ENCODE measurements at regions not wholly inside any gene's neighbourhood (a gene's known extent, or its start where the extent isn't known, plus 50 kb on each side); places are given as distances from the start of the nearest gene placed in this dataset.

DNA sequence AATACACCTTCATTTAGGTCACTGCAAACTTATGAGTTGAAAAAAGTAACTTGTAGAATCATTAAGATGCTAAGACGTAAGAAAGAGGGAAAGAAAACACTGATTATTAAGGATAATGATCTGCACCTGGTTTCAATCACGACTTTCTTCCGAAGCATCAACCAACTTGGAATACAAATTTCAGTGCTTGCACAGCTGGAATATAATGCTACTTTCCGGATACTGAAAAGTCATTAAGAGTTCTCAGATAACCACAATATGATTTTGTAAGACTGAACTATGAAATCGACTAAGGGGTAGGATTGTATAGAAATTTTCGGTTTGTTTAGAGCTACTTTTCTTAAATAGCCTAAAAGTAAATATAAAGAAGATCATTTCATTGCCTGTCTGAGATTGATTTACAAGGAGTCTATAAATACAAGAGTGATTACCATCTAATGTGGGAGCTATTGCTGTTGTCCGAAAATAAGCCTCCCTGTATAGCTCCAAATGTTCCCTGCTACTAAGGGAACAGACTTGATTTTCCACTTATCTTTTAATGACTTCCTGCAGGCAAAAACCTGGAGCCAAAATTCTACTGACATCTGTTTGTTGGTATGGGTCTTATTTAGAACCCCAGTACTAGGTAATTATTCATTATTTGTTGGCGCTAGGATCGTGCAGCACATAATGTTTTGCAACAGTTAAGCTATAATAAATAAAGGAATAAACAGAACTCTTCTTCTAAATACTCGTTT, 673.3 kb downstream of the KCNT2 start:
- no peak for DNase-seq (ENCODE audit: low read depth in 2 of 2)

DNA sequence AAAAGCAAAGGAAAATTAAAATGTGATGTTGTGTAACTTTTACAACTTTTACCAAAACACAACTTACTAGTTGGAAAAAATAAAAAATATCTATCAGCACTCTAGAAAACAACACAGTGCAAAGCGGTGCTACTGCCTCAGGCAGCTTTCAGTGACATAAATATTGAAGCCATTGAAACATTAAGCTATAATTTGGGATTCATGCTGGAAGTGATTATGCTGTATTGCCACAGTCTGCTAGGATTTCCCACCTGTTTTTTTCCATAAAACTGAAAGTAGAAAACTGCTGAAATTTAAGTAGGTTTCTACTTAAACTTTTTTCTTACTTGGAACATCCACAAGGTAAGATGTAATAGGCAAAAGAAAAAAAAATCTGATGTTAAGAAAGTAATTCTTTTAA, 674.4 kb downstream of the KCNT2 start:
- no peak for DNase-seq (ENCODE audit: low read depth in 2 of 2)

DNA sequence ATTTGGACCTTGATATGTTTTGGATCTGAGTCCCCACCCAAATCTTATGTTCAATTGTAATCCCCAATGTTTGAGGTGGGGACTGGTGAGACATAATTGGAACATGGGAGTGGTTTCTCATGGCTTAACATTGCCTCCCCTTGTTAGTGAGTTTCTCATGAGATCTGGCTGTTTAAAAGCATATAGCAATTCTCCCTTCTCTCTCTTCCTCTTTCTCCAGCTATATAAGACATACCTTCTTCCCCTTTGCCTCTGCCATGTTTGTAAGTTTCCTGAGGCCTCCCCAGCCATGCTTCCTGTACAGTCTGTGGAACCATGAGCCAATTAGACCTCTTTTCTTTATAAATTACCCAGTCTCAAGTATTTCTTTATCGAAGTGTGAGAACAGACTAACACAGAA, 692.4 kb downstream of the KCNT2 start:
- DNase-seq (ENCODE audit: low read depth in 2 of 2), result no peak

DNA sequence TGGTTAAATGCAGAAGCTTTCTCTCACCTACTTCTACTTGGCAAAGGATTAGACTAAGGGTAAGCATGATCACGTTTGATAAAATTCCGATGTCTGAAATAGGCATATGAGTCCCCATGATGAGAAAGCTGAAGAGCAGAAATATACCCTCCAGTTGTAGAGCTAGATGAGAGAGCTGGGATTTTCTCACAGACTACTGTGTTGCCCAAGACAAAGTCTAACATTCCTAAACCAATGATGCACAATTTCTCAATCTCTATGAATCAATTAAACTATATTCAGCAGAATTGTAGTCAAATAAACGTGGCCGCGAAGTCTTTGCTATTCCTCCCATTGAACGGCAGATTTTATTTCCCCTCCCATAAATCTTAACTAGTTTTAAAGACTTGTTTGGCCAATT, 699.2 kb downstream of the KCNT2 start:
- DNase-seq (ENCODE audit: low read depth in 2 of 2), result no peak

DNA sequence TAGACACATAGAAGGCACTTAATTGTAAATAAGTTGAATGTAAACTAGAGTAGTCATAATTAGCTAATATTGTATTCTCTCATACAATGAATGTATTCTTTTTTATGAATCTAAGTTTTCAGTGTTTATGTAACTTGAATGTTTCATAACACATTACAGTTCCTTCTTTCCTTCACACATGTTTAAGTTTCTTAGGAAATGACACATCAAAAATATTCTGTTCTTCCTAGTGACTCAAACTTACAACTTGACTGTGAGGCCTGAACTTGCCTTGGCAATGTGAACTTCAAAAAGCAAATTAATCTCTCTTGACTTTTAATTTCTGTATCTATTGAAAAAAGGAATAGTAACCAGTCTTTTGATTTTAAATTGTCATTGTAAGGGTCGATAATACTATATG, 700.1 kb downstream of the KCNT2 start:
- no peak for DNase-seq (ENCODE audit: low read depth in 2 of 2)

DNA sequence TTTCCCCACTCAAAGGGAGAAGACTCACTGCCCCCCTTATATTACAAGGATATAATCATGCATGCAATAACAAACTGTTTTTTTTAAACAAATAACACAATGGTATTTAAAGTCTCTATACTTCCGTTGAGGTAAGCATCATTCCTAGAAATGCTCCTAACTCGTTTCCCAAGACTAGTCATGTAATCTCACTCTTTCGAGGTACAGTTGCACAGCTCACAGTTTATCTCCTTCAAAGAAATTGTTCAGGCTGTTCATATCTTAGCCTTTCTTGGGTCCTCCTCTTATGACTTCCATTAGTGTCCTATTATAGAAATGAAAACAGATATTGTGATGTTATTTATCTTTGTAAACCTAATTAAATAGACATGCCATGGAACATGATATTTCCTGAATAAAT, 705.0 kb downstream of the KCNT2 start:
- no peak for DNase-seq (ENCODE audit: low read depth in 2 of 2)

DNA sequence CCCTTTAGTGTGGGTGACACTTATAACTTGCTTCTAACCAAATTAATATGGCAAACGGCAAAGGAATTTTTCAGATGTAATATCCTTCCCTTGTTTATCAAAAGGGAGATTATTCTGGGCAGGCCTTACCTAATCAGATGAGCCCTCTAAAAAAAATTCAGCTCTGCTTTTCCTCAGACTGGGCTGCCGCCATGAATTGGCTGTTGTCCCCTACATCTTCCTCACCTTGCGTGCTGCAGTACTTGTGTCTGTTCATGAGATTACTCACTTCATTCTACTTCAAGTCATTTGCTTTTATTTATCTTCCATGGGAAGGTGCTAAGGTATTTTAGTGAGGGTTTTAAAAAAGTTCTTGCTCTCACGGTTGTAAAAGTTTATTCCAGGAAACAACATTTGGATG, 705.5 kb downstream of the KCNT2 start:
- no peak for DNase-seq (ENCODE audit: low read depth in 2 of 2)

DNA sequence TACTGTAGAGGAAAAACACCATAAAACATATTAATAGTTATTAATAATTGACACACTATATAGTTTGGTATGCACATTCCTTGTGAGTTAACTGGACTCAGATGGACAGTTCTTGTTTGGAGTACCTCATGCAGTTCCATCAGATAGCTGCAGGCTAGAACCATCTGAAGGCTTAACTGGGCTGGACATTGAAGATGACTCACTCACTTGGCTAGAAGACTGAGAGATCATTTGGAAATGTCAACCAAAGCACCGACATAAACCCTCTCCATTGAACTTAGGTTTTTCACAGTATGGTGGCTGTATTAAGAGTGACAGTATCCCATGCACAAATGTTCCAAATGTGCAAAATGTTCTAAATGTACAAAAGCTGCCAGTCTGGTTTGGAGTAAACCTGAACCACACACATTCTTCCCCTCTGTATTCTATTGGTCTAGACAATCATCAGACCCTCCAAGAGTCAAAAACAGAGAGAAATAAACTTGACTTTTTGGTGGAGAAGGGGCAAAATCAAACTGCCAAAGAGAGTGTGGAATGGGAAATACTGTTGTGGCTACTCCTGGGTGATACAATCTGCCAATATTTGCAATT, 708.4 kb downstream of the KCNT2 start:
- no peak for DNase-seq (ENCODE audit: low read depth in 2 of 2)

DNA sequence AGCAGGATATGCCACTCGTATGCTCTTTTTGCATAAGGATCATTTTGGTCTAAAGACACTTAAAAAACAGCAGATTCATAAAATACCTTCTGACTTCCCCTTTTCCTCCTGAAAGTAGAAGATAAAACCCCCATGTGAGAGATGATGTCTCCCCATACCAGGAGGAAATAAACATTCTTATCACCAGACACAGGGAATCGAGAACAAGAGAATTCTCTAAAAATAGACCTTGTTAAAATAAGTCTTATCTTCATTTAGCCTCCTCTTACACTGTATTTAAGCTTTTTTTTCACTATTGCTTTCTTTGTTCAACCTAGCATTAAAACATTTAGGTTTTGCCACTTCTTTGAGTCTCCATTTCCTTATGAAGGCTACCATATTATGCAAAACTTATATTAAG, 709.3 kb downstream of the KCNT2 start:
- DNase-seq (ENCODE audit: low read depth in 2 of 2), result no peak

DNA sequence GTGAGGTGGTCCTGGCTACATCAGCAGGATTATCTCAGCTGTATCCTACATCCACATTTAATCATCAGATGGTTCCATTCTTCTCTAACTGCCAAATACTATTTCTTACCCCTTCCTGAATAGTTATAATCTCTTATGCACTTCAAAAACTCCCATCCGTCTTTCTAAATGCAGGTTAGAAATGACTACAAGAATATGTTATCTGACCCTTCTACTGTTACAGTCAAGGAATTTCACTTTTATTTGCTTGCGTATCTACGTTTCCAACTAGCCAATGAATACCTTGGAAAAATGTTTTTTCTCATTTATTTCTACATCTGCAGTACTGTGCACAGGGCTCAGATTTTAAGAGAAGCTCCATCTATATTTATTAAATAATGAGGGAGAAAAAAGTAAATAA, 709.9 kb downstream of the KCNT2 start:
- DNase-seq (ENCODE audit: low read depth in 2 of 2), result no peak

DNA sequence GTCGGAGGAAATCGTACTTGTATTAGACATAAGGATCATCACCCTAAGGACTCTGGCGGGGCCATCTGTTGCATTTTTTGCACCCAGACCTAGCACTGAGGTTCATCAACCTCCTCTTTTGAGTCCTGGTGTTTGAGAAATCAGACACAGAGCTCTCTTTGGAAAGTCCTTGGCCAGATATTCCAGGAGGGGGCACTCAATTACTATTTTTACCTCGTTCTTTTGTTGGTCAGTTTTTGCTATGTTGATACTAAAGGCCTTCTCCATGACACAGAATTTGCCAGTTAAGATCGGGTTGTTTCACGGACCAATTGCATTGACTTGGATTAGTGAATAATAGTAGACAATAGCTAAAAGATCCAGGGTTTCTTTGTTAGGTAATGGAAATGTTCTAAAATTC, 711.2 kb downstream of the KCNT2 start:
- DNase-seq (ENCODE audit: low read depth in 2 of 2), result no peak

DNA sequence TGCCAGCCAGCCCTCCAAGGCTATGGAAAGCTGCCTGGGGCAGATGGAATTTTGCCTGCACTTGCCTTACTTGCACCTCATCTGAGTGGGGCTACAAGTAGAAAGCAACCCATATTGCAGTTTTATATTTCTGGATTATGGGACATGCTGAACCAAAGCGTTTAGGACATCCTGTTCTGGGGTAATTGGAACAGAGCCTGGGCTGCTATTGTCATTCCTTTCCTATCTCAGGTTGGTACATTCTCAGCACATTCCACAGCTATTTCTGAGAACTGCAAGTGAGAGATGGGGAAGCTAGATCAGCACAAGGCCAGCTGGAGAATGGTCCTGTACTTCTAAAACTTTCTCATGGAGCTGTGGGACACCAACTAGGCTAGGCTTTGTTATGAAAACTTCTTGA, 713.8 kb downstream of the KCNT2 start:
- DNase-seq (ENCODE audit: low read depth in 2 of 2), result no peak

DNA sequence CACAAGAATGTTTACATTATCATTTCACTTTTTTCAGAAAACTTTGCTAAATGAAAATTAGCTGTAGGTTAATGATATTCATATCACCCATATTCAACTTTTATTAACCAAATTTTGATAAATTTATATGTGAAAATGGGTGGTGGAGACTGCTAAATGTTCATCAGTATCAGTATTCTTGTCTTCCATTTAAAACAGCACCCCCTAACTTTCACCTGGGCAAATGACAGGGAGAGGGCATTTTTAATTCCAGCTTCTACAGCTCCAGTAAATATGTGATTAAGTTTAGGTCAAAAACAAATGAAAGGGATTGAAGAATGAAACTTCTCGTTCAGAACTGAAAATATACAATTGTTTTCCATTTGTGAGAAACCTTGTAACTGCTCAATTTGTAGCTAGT, 722.2 kb downstream of the KCNT2 start:
- no peak for DNase-seq (ENCODE audit: low read depth in 2 of 2)

DNA sequence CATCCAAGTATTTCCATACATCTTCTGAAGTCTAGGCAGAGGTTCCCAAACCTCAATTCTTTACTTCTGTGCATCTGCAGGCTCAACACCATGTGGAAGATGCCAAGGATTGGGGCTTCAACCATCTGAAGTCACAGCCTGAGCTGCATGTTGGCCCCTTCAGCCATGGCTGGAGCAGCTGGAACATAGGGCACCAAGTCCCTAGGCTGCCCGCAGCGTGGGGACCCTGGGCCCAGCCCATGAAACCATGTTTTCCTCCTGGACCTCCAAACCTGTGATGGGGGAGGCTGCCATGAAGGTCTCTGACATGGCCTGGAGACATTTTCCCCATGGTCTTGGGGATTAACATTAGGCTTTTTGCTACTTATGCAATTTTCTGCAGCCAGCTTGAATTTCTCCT, 729.8 kb downstream of the KCNT2 start:
- DNase-seq (ENCODE audit: low read depth in 2 of 2), result no peak

DNA sequence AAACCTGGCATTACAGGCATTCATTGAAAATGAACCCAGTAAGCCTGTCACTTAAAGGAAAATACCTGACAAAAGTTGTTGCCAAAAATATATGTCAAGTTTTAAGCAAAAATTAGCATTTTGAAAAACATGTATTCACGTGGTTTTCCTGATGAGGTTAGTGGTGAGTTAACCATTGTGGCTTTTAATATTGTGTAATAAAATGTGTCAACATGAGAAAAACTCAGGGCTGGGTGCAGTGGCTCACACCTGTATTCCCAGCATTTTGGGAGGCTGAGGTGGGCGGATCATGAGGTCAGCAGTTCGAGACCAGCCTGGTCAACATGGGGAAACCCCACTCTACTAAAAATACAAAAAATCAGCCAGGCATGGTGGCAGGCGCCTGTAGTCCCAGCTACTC, 731.4 kb downstream of the KCNT2 start:
- DNase-seq (ENCODE audit: low read depth in 2 of 2), result no peak

DNA sequence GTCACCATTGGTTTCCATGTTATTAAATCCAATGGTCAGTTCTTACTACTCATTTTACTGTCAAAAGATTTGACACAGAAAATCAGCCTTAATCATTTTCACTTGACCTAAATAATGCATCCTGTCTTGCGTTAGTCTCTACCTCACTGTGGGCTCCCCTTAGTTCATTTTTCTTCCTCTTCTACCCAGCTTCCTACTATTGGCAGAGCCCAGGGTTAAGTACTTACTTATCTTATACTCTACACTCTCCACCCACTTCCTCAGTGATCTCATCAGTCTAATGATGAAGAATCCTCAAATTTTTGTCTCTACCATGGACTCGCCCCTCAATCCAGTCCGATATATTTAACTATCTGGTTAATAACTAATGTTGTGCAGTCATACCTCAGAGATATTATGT, 735.9 kb downstream of the KCNT2 start:
- DNase-seq (ENCODE audit: low read depth in 2 of 2), result no peak

DNA sequence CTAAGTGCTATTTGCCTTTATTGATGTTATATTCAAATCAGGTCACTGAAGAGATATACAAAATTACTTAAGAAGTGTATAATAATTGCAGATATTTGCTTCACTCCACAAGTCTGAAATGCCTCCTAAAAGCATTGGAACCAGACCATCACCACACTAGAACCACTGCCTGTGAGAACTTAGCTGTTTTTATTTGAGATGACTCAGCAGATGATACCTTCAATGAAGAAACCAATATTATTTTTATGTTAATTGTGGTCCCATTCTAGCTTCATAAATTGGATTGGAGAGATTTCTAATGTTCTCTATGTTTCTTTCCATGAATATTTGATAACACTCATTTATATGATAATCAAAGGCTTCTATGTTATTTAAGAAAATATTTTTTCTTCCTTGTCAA, 740.6 kb downstream of the KCNT2 start:
- DNase-seq (ENCODE audit: low read depth in 2 of 2), result no peak

DNA sequence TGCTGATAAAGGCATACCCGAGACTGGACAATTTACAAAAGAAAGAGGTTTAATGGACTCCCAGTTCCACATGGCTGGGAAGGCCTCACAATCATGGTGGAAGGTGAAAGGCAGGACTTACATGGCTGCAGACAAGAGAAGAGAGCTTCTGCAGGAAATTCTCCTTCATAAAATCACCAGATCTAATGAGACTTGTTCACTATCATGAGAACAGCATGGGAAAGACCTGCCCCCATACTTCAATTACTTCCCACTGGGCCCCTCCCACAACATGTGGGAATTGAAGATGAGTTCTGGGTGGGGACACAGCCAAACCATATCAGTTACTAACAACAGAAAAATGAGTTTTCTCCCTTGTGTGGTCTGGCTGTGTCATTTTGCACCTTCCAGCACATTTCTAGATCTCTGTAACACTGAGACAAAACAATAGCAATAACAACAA, 741.4 kb downstream of the KCNT2 start:
- DNase-seq (ENCODE audit: low read depth in 2 of 2), result no peak

DNA sequence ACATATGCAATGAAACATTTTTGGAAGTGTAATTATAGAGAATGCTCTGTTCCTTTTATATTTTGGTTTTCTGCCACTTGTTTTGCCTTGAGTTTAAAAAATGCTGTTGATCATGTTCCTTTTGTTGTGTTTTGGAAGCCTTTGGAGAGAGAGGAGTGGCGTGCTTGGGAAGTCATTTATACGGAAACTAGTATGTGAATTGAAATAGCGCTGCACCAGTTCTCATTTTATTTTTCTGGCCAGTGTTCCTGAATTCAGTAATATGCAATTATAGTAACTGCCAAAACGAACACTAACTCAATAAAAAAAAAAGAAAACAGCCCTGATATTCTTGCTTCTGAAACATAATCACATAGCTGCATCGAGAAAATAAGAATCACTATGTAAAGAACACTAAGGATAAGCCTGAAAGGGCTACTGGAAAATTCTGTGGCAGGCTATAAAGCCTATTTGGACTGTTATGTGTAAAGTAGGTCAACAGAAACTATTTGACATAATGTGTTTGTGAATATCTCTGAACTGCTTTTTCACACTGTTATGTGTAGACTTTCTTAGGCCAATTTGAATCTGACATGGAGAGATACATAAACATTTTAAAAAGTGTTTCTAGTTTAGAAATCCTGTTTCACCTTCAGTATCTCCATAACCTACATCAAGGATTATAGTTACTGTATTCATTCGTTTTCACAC, 742.0 kb downstream of the KCNT2 start:
- no peak for DNase-seq (ENCODE audit: low read depth in 2 of 2)

DNA sequence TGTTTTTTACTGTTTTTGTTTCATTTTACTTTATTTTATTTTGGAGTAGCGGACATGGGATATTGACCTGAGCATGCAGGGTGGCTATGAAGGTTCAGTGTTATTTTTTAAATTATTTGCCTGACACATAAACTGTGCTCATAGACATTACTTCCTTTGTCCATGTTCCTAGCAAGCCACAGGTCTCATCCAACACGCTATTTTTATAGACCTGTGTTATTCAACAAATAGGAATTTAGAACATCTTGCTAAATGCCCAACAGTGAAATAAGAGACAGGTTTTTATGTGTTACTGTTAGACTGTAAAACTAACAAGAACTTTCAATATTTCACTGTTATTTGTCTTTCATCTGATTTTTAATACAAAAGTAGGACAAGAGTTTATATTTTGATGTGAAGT, 756.4 kb downstream of the KCNT2 start:
- no peak for DNase-seq (ENCODE audit: low read depth in 2 of 2)

DNA sequence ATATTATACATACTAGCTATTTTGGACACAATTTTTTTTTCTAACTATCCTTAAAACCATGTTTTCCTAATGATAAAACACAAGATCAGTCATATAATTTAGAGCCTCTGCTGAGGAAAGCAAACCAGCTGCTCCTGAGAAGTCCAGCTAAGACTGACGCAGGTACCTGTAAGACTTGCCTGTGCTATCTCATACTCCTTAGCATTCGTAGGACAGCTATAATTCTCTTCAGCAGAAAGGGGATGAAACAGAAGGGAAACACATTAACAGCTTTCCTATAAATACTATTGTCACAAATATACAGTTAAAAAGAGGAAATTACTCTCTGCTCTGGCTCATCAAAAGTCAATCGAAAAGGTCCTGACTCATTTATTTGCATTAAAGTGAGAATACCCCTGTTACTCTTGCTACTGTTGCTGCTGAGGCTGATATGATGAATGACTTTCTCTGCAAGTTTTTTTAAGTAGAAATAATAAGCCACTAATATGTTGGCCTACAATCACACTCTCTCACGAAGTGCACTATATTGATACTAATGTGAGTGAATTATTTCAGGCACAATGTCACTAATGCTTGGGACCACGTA, 757.1 kb downstream of the KCNT2 start:
- DNase-seq (ENCODE audit: low read depth in 2 of 2), result no peak

DNA sequence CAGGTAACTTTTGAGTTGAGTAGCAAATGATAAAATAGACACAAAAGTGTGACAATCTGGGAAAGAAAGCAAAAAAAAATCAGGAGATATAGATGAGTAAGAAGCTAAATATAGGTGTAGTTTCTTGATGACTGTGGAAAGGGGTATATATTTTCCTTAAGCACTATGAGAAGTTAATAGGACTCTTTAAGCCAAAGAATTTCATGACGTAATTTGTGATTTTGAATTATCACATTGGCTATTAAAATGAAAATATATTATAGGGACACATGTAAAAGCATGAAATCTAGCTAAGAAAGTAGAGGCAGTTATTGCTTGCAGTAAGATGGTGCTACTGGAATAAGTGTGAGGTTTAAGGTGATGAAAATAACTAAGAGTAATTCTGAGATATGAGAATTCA, 759.1 kb downstream of the KCNT2 start:
- DNase-seq (ENCODE audit: low read depth in 2 of 2), result no peak

Data from stimulated activated CD8-positive, alpha-beta memory T cell treated with anti-CD3 and anti-CD28 coated beads, Interleukin-15, amount 100 ng/mL, for 48 hours (primary cell).